ENCODE measurements at regions not wholly inside any gene's neighbourhood (a gene's known extent, or its start where the extent isn't known, plus 50 kb on each side); places are given as distances from the start of the nearest gene placed in this dataset.
A peak's percentile ranks its signal among the peaks of the same experiment; 100 is the strongest.

- TF ChIP-seq ZNF335 (tag by site-specific recombination; conservative IDR thresholded peaks at IDR 0.05) (0 out of 2 replicates have a peak, but pooled peaks have one; percentile 31), ZNF843 (tag by site-specific recombination; IDR thresholded peaks at IDR 0.05) (peak; percentile 28; the same call in 1 of the 2 replicates), ZNF16 (tag by site-specific recombination; IDR thresholded peaks at IDR 0.05; ENCODE audit: low read depth) (no peak), ZBTB8A (tag by site-specific recombination; IDR thresholded peaks at IDR 0.05) (0 out of 2 replicates have a peak, but pooled peaks have one; percentile 19), KLF1 (tag by site-specific recombination; IDR thresholded peaks at IDR 0.05) (peak; percentile 34; the same call in 1 of the 2 replicates), ZBTB17 (tag by site-specific recombination; IDR thresholded peaks at IDR 0.05) (no peak), ZNF138 (tag by site-specific recombination; IDR thresholded peaks at IDR 0.05; ENCODE audit: borderline replicate concordance) (no peak), TRIM28 (IDR thresholded peaks at IDR 0.05; ENCODE audit: borderline replicate concordance, low read length) (no peak)
Observed at GRCh38 chr10:88216976-88217375, 353.6 kb downstream of the PTEN start (continued).

GRCh38 chr10:88218362-88218761 is 354.9 kb downstream of the PTEN start:
- Histone ChIP-seq H3K4me1 (ENCODE audit: control insufficient read depth, insufficient read depth, low read length) (peaks cover 20% of the 10 kb centered on the region), H3K36me3 (ENCODE audit: control insufficient read depth in 2 of 2, insufficient read depth in 1 of 2, low read length in 2 of 2) (no peaks in the 10 kb centered on the region), H3K4me3 (ENCODE audit: low read depth, low read length) (no peak overlapping the region), H3K27ac (ENCODE audit: extremely low read depth, low read depth, low read length) (no peak overlapping the region), H3K9me3 (ENCODE audit: control insufficient read depth, insufficient read depth, low read depth, low read length) (no peaks in the 10 kb centered on the region)
- TF ChIP-seq ZNF544 (tag by site-specific recombination; IDR thresholded peaks at IDR 0.05) (no peak), KLF1 (tag by site-specific recombination; IDR thresholded peaks at IDR 0.05) (no peak), ZBTB7A (tag by site-specific recombination; IDR thresholded peaks at IDR 0.05; ENCODE audit: low read depth) (no peak), ZNF449 (tag by site-specific recombination; IDR thresholded peaks at IDR 0.05) (no peak), ZNF155 (tag by site-specific recombination; IDR thresholded peaks at IDR 0.05) (no peak), KLF16 (tag by site-specific recombination; IDR thresholded peaks at IDR 0.05) (no peak), ZNF610 (tag by site-specific recombination; IDR thresholded peaks at IDR 0.05; ENCODE audit: borderline replicate concordance) (no peak), ZNF692 (tag by site-specific recombination; IDR thresholded peaks at IDR 0.05) (no peak), SCRT2 (tag by site-specific recombination; IDR thresholded peaks at IDR 0.05) (no peak), ZNF843 (tag by site-specific recombination; IDR thresholded peaks at IDR 0.05) (no peak), ZFP41 (tag by site-specific recombination; IDR thresholded peaks at IDR 0.05; ENCODE audit: borderline replicate concordance) (no peak), ZNF132 (tag by site-specific recombination; IDR thresholded peaks at IDR 0.05; ENCODE audit: borderline replicate concordance) (no peak), ZNF302 (tag by site-specific recombination; IDR thresholded peaks at IDR 0.05; ENCODE audit: low read depth) (no peak)
- ChIA-PET POLR2A (no interaction called here), CTCF (interaction anchor here (0.7 kb wide), 1 partner anchor 368 kb away, joined by 3 read pairs; no protein-coding TSS in a partner anchor)

GRCh38 chr10:88219753-88220152 is 356.3 kb downstream of the PTEN start:
- H3K36me3 ChIP-seq (ENCODE audit: control insufficient read depth in 2 of 2, insufficient read depth in 1 of 2, low read length in 2 of 2) = no peaks in the 10 kb centered on the region

More at GRCh38 chr10:88219753-88220152, 356.3 kb downstream of the PTEN start:
- H3K4me3 ChIP-seq (ENCODE audit: low read depth, low read length) = no peak overlapping the region
- ChIA-PET CTCF (no interaction called here), POLR2A (no interaction called here)
- H3K9me3 ChIP-seq (ENCODE audit: control insufficient read depth, insufficient read depth, low read depth, low read length) = no peaks in the 10 kb centered on the region
- H3K4me1 ChIP-seq (ENCODE audit: control insufficient read depth, insufficient read depth, low read length) = peaks cover 20% of the 10 kb centered on the region
- no peak overlapping the region for H3K27ac ChIP-seq (ENCODE audit: extremely low read depth, low read depth, low read length)
- TF ChIP-seq PRDM10 (tag by site-specific recombination; IDR thresholded peaks at IDR 0.05) (0 out of 2 replicates have a peak, but pooled peaks have one; percentile 7), ZNF202 (tag by site-specific recombination; IDR thresholded peaks at IDR 0.05; ENCODE audit: borderline replicate concordance) (no peak), TCF7L2 (IDR thresholded peaks at IDR 0.05; ENCODE audit: borderline replicate concordance, low read depth, low read length) (0 out of 2 replicates have a peak, but pooled peaks have one; percentile 31), ZBTB48 (tag by site-specific recombination; IDR thresholded peaks at IDR 0.05) (peak; percentile 85)
